ENCODE measurements at regions not wholly inside any gene's neighbourhood (a gene's known extent, or its start where the extent isn't known, plus 50 kb on each side); places are given as distances from the start of the nearest gene placed in this dataset.
"Not testable (repeated sequence)": the region's sequence is repeated elsewhere in the genome, so short reads cannot be mapped to it uniquely, and the experiment has no call there.

- H3K79me2 ChIP-seq (replicated peaks; ENCODE audit: insufficient read depth); H3K27ac ChIP-seq (ENCODE audit: low read depth); H3K4me3 ChIP-seq; ATAC-seq; H2AFZ ChIP-seq; H3K4me1 ChIP-seq (ENCODE audit: insufficient read depth); DNase-seq (ENCODE audit: low spot score); H3K36me3 ChIP-seq (ENCODE audit: insufficient read depth); H3F3A ChIP-seq (replicated peaks; ENCODE audit: low read depth); H3K9me2 ChIP-seq (ENCODE audit: insufficient read depth); H3K4me3 Mint-ChIP-seq; H3K27me3 Mint-ChIP-seq (ENCODE audit: insufficient read depth, low read depth, poor library complexity); H3K27me3 ChIP-seq (ENCODE audit: insufficient read depth); H4K20me1 ChIP-seq (replicated peaks; ENCODE audit: insufficient read depth); H3K27ac Mint-ChIP-seq; H3K4me1 Mint-ChIP-seq; H3K4me2 ChIP-seq: not testable (repeated sequence)
- Mint-ChIP-seq H3K36me3 (ENCODE audit: low read depth) (peaks cover 15% of the 10 kb centered on the region), H3K9me3 (peaks cover 85% of the 10 kb centered on the region)
Observed at GRCh38 chr13:18697851-18698250, 483.8 kb downstream of the TUBA3C start.

GRCh38 chr13:18697221-18697620, 484.4 kb downstream of the TUBA3C start:
- not testable (repeated sequence) for H3K27ac Mint-ChIP-seq; H3K27me3 ChIP-seq (ENCODE audit: insufficient read depth); H3K4me1 ChIP-seq (ENCODE audit: insufficient read depth); H2AFZ ChIP-seq; H4K20me1 ChIP-seq (replicated peaks; ENCODE audit: insufficient read depth); H3K4me3 Mint-ChIP-seq; H3K4me1 Mint-ChIP-seq; H3K9me2 ChIP-seq (ENCODE audit: insufficient read depth); H3K4me3 ChIP-seq; H3K27ac ChIP-seq (ENCODE audit: low read depth); H3K27me3 Mint-ChIP-seq (ENCODE audit: insufficient read depth, low read depth, poor library complexity); ATAC-seq; H3K79me2 ChIP-seq (replicated peaks; ENCODE audit: insufficient read depth); H3K36me3 ChIP-seq (ENCODE audit: insufficient read depth); DNase-seq (ENCODE audit: low spot score); H3F3A ChIP-seq (replicated peaks; ENCODE audit: low read depth); H3K4me2 ChIP-seq
- H3K36me3 Mint-ChIP-seq (ENCODE audit: low read depth) = peaks cover 18% of the 10 kb centered on the region
- H3K9me3 Mint-ChIP-seq = peaks cover 85% of the 10 kb centered on the region

GRCh38 chr13:18677403-18677802, 504.2 kb downstream of the TUBA3C start:
- H3K4me3 ChIP-seq; H3K27me3 Mint-ChIP-seq (ENCODE audit: insufficient read depth, low read depth, poor library complexity); H3K79me2 ChIP-seq (replicated peaks; ENCODE audit: insufficient read depth); H2AFZ ChIP-seq; H3K27ac ChIP-seq (ENCODE audit: low read depth); H3K27me3 ChIP-seq (ENCODE audit: insufficient read depth); H3K27ac Mint-ChIP-seq; DNase-seq (ENCODE audit: low spot score); ATAC-seq; H4K20me1 ChIP-seq (replicated peaks; ENCODE audit: insufficient read depth); H3F3A ChIP-seq (replicated peaks; ENCODE audit: low read depth); H3K36me3 ChIP-seq (ENCODE audit: insufficient read depth); H3K4me3 Mint-ChIP-seq; H3K4me1 ChIP-seq (ENCODE audit: insufficient read depth); H3K4me2 ChIP-seq; H3K9me2 ChIP-seq (ENCODE audit: insufficient read depth); H3K4me1 Mint-ChIP-seq: not testable (repeated sequence)
- Mint-ChIP-seq H3K36me3 (ENCODE audit: low read depth) (peaks cover 10% of the 10 kb centered on the region), H3K9me3 (peaks cover 69% of the 10 kb centered on the region)

GRCh38 chr13:18675268-18675667, 506.4 kb downstream of the TUBA3C start:
- H3K4me3 ChIP-seq; H3K36me3 Mint-ChIP-seq (ENCODE audit: low read depth); H3K4me1 ChIP-seq (ENCODE audit: insufficient read depth); H3K4me2 ChIP-seq; H3K9me2 ChIP-seq (ENCODE audit: insufficient read depth); DNase-seq (ENCODE audit: low spot score); H3K4me3 Mint-ChIP-seq; H3K27ac ChIP-seq (ENCODE audit: low read depth); H2AFZ ChIP-seq; H3K27ac Mint-ChIP-seq; H3K27me3 Mint-ChIP-seq (ENCODE audit: insufficient read depth, low read depth, poor library complexity); H3K36me3 ChIP-seq (ENCODE audit: insufficient read depth); H3K4me1 Mint-ChIP-seq; H4K20me1 ChIP-seq (replicated peaks; ENCODE audit: insufficient read depth); H3K79me2 ChIP-seq (replicated peaks; ENCODE audit: insufficient read depth); ATAC-seq; H3F3A ChIP-seq (replicated peaks; ENCODE audit: low read depth); H3K27me3 ChIP-seq (ENCODE audit: insufficient read depth): not testable (repeated sequence)
- H3K9me3 Mint-ChIP-seq = peaks cover 55% of the 10 kb centered on the region

GRCh38 chr13:18673794-18674193, 507.8 kb downstream of the TUBA3C start:
- H3K4me1 ChIP-seq (ENCODE audit: insufficient read depth); H3K4me3 ChIP-seq; H3K36me3 ChIP-seq (ENCODE audit: insufficient read depth); H3K27me3 Mint-ChIP-seq (ENCODE audit: insufficient read depth, low read depth, poor library complexity); H3K79me2 ChIP-seq (replicated peaks; ENCODE audit: insufficient read depth); DNase-seq (ENCODE audit: low spot score); H3K27me3 ChIP-seq (ENCODE audit: insufficient read depth); H4K20me1 ChIP-seq (replicated peaks; ENCODE audit: insufficient read depth); H3F3A ChIP-seq (replicated peaks; ENCODE audit: low read depth); H3K27ac ChIP-seq (ENCODE audit: low read depth); H2AFZ ChIP-seq; H3K27ac Mint-ChIP-seq; H3K4me3 Mint-ChIP-seq; H3K36me3 Mint-ChIP-seq (ENCODE audit: low read depth); H3K4me2 ChIP-seq; H3K9me2 ChIP-seq (ENCODE audit: insufficient read depth); H3K4me1 Mint-ChIP-seq; ATAC-seq: not testable (repeated sequence)
- H3K9me3 Mint-ChIP-seq = peaks cover 48% of the 10 kb centered on the region

- not testable (repeated sequence) for H3K27ac ChIP-seq (ENCODE audit: low read depth); H3F3A ChIP-seq (replicated peaks; ENCODE audit: low read depth); H3K9me2 ChIP-seq (ENCODE audit: insufficient read depth); H4K20me1 ChIP-seq (replicated peaks; ENCODE audit: insufficient read depth); H3K27me3 ChIP-seq (ENCODE audit: insufficient read depth); H3K27me3 Mint-ChIP-seq (ENCODE audit: insufficient read depth, low read depth, poor library complexity); H3K27ac Mint-ChIP-seq; H3K4me2 ChIP-seq; H3K36me3 ChIP-seq (ENCODE audit: insufficient read depth); H3K4me1 Mint-ChIP-seq; ATAC-seq; H2AFZ ChIP-seq; H3K4me1 ChIP-seq (ENCODE audit: insufficient read depth); H3K79me2 ChIP-seq (replicated peaks; ENCODE audit: insufficient read depth); H3K4me3 ChIP-seq; DNase-seq (ENCODE audit: low spot score); H3K4me3 Mint-ChIP-seq
- Mint-ChIP-seq H3K36me3 (ENCODE audit: low read depth) (peaks cover 12% of the 10 kb centered on the region; the same call in 2 of the 3 replicates), H3K9me3 (peaks cover 55% of the 10 kb centered on the region)
Observed at GRCh38 chr13:18666585-18666984, 515.0 kb downstream of the TUBA3C start.

GRCh38 chr13:18665716-18666115, 515.9 kb downstream of the TUBA3C start:
- peaks cover 57% of the 10 kb centered on the region for H3K9me3 Mint-ChIP-seq
- not testable (repeated sequence) for H3K4me3 Mint-ChIP-seq; H3K27me3 Mint-ChIP-seq (ENCODE audit: insufficient read depth, low read depth, poor library complexity); H3K4me1 ChIP-seq (ENCODE audit: insufficient read depth); H3K4me1 Mint-ChIP-seq; H3K79me2 ChIP-seq (replicated peaks; ENCODE audit: insufficient read depth); H3K27ac Mint-ChIP-seq; H2AFZ ChIP-seq; H4K20me1 ChIP-seq (replicated peaks; ENCODE audit: insufficient read depth); DNase-seq (ENCODE audit: low spot score); H3K4me3 ChIP-seq; H3K9me2 ChIP-seq (ENCODE audit: insufficient read depth); H3F3A ChIP-seq (replicated peaks; ENCODE audit: low read depth); H3K27me3 ChIP-seq (ENCODE audit: insufficient read depth); H3K27ac ChIP-seq (ENCODE audit: low read depth); H3K36me3 ChIP-seq (ENCODE audit: insufficient read depth); H3K4me2 ChIP-seq; ATAC-seq
- H3K36me3 Mint-ChIP-seq (ENCODE audit: low read depth) = peaks cover 14% of the 10 kb centered on the region; the same call in 2 of the 3 replicates

All from GM23338 (cell line).